ENCODE measurements at regions not wholly inside any gene's neighbourhood (a gene's known extent, or its start where the extent isn't known, plus 50 kb on each side); places are given as distances from the start of the nearest gene placed in this dataset.

- no peak overlapping the region for H3K9ac ChIP-seq (ENCODE audit: low read length)
- no peak overlapping the region for H2AFZ ChIP-seq (ENCODE audit: low read length)
Measured at GRCh38 chr2:198587240-198587639, 782.8 kb downstream of the PLCL1 start.

GRCh38 chr2:198571393-198571792, 767.0 kb downstream of the PLCL1 start:
- Histone ChIP-seq H3K36me3 (ENCODE audit: insufficient read depth, low read length) (no peaks in the 10 kb centered on the region), H2AFZ (ENCODE audit: low read length) (no peak overlapping the region), H3K9ac (ENCODE audit: low read length) (no peak overlapping the region), H3K79me2 (ENCODE audit: insufficient read depth, low read length) (no peaks in the 10 kb centered on the region), H3F3A (ENCODE audit: insufficient read depth, low read length) (no peaks in the 10 kb centered on the region), H3K27me3 (ENCODE audit: insufficient read depth, low read length) (no peaks in the 10 kb centered on the region), H3K4me1 (ENCODE audit: insufficient read depth, low read length, severe bottlenecking) (no peaks in the 10 kb centered on the region), H3K4me3 (ENCODE audit: low read depth, low read length, poor library complexity, severe bottlenecking) (no peak overlapping the region), H3K9me2 (ENCODE audit: low read depth, low read length) (no peaks in the 10 kb centered on the region), H3K4me2 (ENCODE audit: low read length) (no peak overlapping the region), H4K20me1 (ENCODE audit: insufficient read depth, low read length) (no peaks in the 10 kb centered on the region), H3K9me3 (ENCODE audit: low read length) (no peaks in the 10 kb centered on the region), H3K27ac (ENCODE audit: low read depth, low read length, poor library complexity, severe bottlenecking) (no peak overlapping the region)
- TF ChIP-seq CTCF (IDR thresholded peaks at IDR 0.05; ENCODE audit: low read length) (no peak), EZH2 (IDR thresholded peaks at IDR 0.05; ENCODE audit: borderline replicate concordance, low read length) (no peak)

More at GRCh38 chr2:198587240-198587639, 782.8 kb downstream of the PLCL1 start:
- Histone ChIP-seq H3K9me3 (ENCODE audit: low read length) (no peaks in the 10 kb centered on the region), H3F3A (ENCODE audit: insufficient read depth, low read length) (no peaks in the 10 kb centered on the region), H3K27ac (ENCODE audit: low read depth, low read length, poor library complexity, severe bottlenecking) (no peak overlapping the region), H3K36me3 (ENCODE audit: insufficient read depth, low read length) (no peaks in the 10 kb centered on the region), H3K4me1 (ENCODE audit: insufficient read depth, low read length, severe bottlenecking) (no peaks in the 10 kb centered on the region), H3K9me2 (ENCODE audit: low read depth, low read length) (no peaks in the 10 kb centered on the region), H3K79me2 (ENCODE audit: insufficient read depth, low read length) (no peaks in the 10 kb centered on the region), H3K4me2 (ENCODE audit: low read length) (no peak overlapping the region), H3K4me3 (ENCODE audit: low read depth, low read length, poor library complexity, severe bottlenecking) (no peak overlapping the region), H4K20me1 (ENCODE audit: insufficient read depth, low read length) (no peaks in the 10 kb centered on the region), H3K27me3 (ENCODE audit: insufficient read depth, low read length) (no peaks in the 10 kb centered on the region)
- TF ChIP-seq EZH2 (IDR thresholded peaks at IDR 0.05; ENCODE audit: borderline replicate concordance, low read length), result no peak
- TF ChIP-seq CTCF (IDR thresholded peaks at IDR 0.05; ENCODE audit: low read length), result no peak

- H4K20me1 ChIP-seq (ENCODE audit: insufficient read depth, low read length), result no peaks in the 10 kb centered on the region
- H3K36me3 ChIP-seq (ENCODE audit: insufficient read depth, low read length), result no peaks in the 10 kb centered on the region
- no peaks in the 10 kb centered on the region for H3K79me2 ChIP-seq (ENCODE audit: insufficient read depth, low read length)
- no peaks in the 10 kb centered on the region for H3F3A ChIP-seq (ENCODE audit: insufficient read depth, low read length)
- no peaks in the 10 kb centered on the region for H3K4me1 ChIP-seq (ENCODE audit: insufficient read depth, low read length, severe bottlenecking)
- no peak overlapping the region for H2AFZ ChIP-seq (ENCODE audit: low read length)
- no peak overlapping the region for H3K27ac ChIP-seq (ENCODE audit: low read depth, low read length, poor library complexity, severe bottlenecking)
- no peaks in the 10 kb centered on the region for H3K27me3 ChIP-seq (ENCODE audit: insufficient read depth, low read length)
- TF ChIP-seq EZH2 (IDR thresholded peaks at IDR 0.05; ENCODE audit: borderline replicate concordance, low read length), result no peak
- no peak for TF ChIP-seq CTCF (IDR thresholded peaks at IDR 0.05; ENCODE audit: low read length)
- 0 out of 2 replicates have a peak, but pooled peaks cover 3% of the 10 kb centered on the region for H3K9me3 ChIP-seq (ENCODE audit: low read length)
- no peak overlapping the region for H3K9ac ChIP-seq (ENCODE audit: low read length)
- no peak overlapping the region for H3K4me3 ChIP-seq (ENCODE audit: low read depth, low read length, poor library complexity, severe bottlenecking)
- H3K9me2 ChIP-seq (ENCODE audit: low read depth, low read length), result no peaks in the 10 kb centered on the region
- H3K4me2 ChIP-seq (ENCODE audit: low read length), result no peak overlapping the region
Measured at GRCh38 chr2:198558176-198558575, 753.8 kb downstream of the PLCL1 start.

Measured in OCI-LY1 (cell line).